Transverse colon (tissue), 1 donor: ENCODE measurements at regions not wholly inside any gene's neighbourhood (a gene's known extent, or its start where the extent isn't known, plus 50 kb on each side); places are given as distances from the start of the nearest gene placed in this dataset.

ENCODE experiments used
- EP300 ChIP-seq: sonication (generic); formaldehyde crosslinking; IDR thresholded peaks from one replicate; pipeline ENCODE4 v1.6.1; 2017; ENCODE audit warnings: antibody characterized with exemption, low read depth
- POLR2A ChIP-seq: fragments of 450-650 bp; IDR thresholded peaks from one replicate; pipeline ENCODE4 v1.6.1; 2016; ENCODE audit warnings: antibody characterized with exemption, mild to moderate bottlenecking, moderate library complexity

DNA sequence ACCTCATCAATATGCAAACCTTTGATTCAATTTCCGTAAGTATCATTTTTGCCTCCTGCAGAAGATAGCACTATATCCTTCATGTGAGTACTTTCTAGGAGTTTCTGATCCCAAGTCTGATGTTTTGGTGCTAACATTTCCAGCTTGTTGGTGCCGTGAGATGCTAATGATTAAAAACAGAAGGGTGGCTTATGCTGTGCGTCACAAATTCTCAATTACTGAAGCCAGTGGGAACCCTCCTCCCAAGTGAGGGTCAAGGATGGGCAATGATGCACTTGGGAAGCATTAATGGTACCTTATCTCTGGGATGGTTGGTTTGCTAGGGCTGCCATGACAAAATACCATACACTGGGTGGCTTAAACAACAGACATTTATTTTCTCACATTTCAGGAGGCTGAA lies 123.0 kb downstream of the FOXD1 start:
- TF ChIP-seq POLR2A (no peak), EP300 (no peak)
